ENCODE measurements at regions not wholly inside any gene's neighbourhood (a gene's known extent, or its start where the extent isn't known, plus 50 kb on each side); places are given as distances from the start of the nearest gene placed in this dataset.

- in situ Hi-C loops (cut with MboI; ENCODE audit: low sequenced_read_pairs in 4 of 4): no loop called here
Measured at GRCh38 chr4:78689700-78690323, 86.3 kb upstream of the BMP2K start.

GRCh38 chr4:78691334-78691754 lies 84.8 kb upstream of the BMP2K start:
- Histone ChIP-seq H3K27ac (no peak overlapping the region), H3K27me3 (no peaks in the 10 kb centered on the region), H3K4me1 (peaks cover 5 to 6% of the 10 kb centered on the region in 2 donors), H3K36me3 (no peaks in the 10 kb centered on the region), H3K9me3 (no peaks in the 10 kb centered on the region), H3K4me3 (no peak overlapping the region)
- in situ Hi-C loops (cut with MboI; ENCODE audit: low sequenced_read_pairs in 4 of 4): no loop called here
- intact Hi-C loops (cut with DNase I; ENCODE audit: low total_unique reads): no loop called here
- DNase-seq (no peak), ATAC-seq (no peak)
- TF ChIP-seq CTCF (IDR thresholded peaks at IDR 0.05 in 4 of 5, conservative IDR thresholded peaks at IDR 0.05 in 1 of 5): no peak
- TF ChIP-seq POLR2A (IDR thresholded peaks at IDR 0.05): no peak

More at GRCh38 chr4:78689700-78690323, 86.3 kb upstream of the BMP2K start:
- DNase-seq (no peak), ATAC-seq (no peak)
- H3K4me1 ChIP-seq: peaks cover 5 to 6% of the 10 kb centered on the region in 2 donors
- no peaks in the 10 kb centered on the region for H3K36me3 ChIP-seq
- no peaks in the 10 kb centered on the region for H3K27me3 ChIP-seq
- no peak overlapping the region for H3K27ac ChIP-seq
- no peaks in the 10 kb centered on the region for H3K9me3 ChIP-seq
- TF ChIP-seq POLR2A (IDR thresholded peaks at IDR 0.05): no peak
- no peak overlapping the region for H3K4me3 ChIP-seq
- intact Hi-C loops (cut with DNase I; ENCODE audit: low total_unique reads): no loop called here

GRCh38 chr4:78691971-78692821 lies 84.0 kb upstream of the BMP2K start:
- DNase-seq: no peak
- no peak overlapping the region for H3K27ac ChIP-seq
- no peaks in the 10 kb centered on the region for H3K27me3 ChIP-seq
- H3K9me3 ChIP-seq: no peaks in the 10 kb centered on the region
- peaks cover 5 to 6% of the 10 kb centered on the region in 2 donors for H3K4me1 ChIP-seq
- H3K4me3 ChIP-seq: no peak overlapping the region
- in situ Hi-C loops (cut with MboI; ENCODE audit: low sequenced_read_pairs in 4 of 4) (no loop called here), intact Hi-C loops (cut with DNase I; ENCODE audit: low total_unique reads) (no loop called here)
- no peak for TF ChIP-seq CTCF (IDR thresholded peaks at IDR 0.05 in 4 of 5, conservative IDR thresholded peaks at IDR 0.05 in 1 of 5)
- no peak for TF ChIP-seq POLR2A (IDR thresholded peaks at IDR 0.05)
- no peaks in the 10 kb centered on the region for H3K36me3 ChIP-seq
- peak in 1 of 2 donors; percentile 49 for ATAC-seq

GRCh38 chr4:78692822-78693170 lies 83.4 kb upstream of the BMP2K start:
- TF ChIP-seq CTCF (IDR thresholded peaks at IDR 0.05 in 4 of 5, conservative IDR thresholded peaks at IDR 0.05 in 1 of 5) (no peak), POLR2A (IDR thresholded peaks at IDR 0.05) (no peak)
- ATAC-seq: peak; percentile 21 to 33
- H3K4me3 ChIP-seq: no peak overlapping the region
- H3K27me3 ChIP-seq: no peaks in the 10 kb centered on the region
- intact Hi-C loops (cut with DNase I; ENCODE audit: low total_unique reads) (no loop called here), in situ Hi-C loops (cut with MboI; ENCODE audit: low sequenced_read_pairs in 4 of 4) (no loop called here)
- DNase-seq: no peak
- H3K27ac ChIP-seq: no peak overlapping the region
- H3K36me3 ChIP-seq: no peaks in the 10 kb centered on the region
- H3K4me1 ChIP-seq: peaks cover 5 to 6% of the 10 kb centered on the region in 2 donors
- H3K9me3 ChIP-seq: no peaks in the 10 kb centered on the region

- no peak for ATAC-seq
Measured at GRCh38 chr4:78693777-78694456, 82.2 kb upstream of the BMP2K start.

More at GRCh38 chr4:78693777-78694456, 82.2 kb upstream of the BMP2K start:
- H3K9me3 ChIP-seq: no peaks in the 10 kb centered on the region
- H3K4me1 ChIP-seq: peaks cover 5 to 6% of the 10 kb centered on the region in 2 donors
- intact Hi-C loops (cut with DNase I; ENCODE audit: low total_unique reads): no loop called here
- H3K4me3 ChIP-seq: no peak overlapping the region
- H3K27me3 ChIP-seq: no peaks in the 10 kb centered on the region
- no peaks in the 10 kb centered on the region for H3K36me3 ChIP-seq
- no peak for TF ChIP-seq CTCF (IDR thresholded peaks at IDR 0.05 in 4 of 5, conservative IDR thresholded peaks at IDR 0.05 in 1 of 5)
- no peak for TF ChIP-seq POLR2A (IDR thresholded peaks at IDR 0.05)
- DNase-seq: no peak
- H3K27ac ChIP-seq: no peak overlapping the region
- in situ Hi-C loops (cut with MboI; ENCODE audit: low sequenced_read_pairs in 4 of 4): no loop called here
